Keratinocyte (primary cell): ENCODE measurements at regions not wholly inside any gene's neighbourhood (a gene's known extent, or its start where the extent isn't known, plus 50 kb on each side); places are given as distances from the start of the nearest gene placed in this dataset.

Source experiments
- CTCF ChIP-seq, 3 experiments: IDR thresholded peaks in 1 of 3; conservative IDR thresholded peaks in 1 of 3; optimal IDR thresholded peaks in 1 of 3; 2 replicates in 2 of 3; 3 replicates in 1 of 3; pipeline versions ENCODE3 to v1.5.1; 2011; ENCODE audit warnings: low read length in 3 of 3, mild to moderate bottlenecking in 3 of 3, moderate library complexity in 2 of 3, control low read depth in 1 of 3, inconsistent platforms in 1 of 3; ENCODE audit not compliant: insufficient read depth in 2 of 3; ENCODE audit errors: extremely low read depth in 1 of 3
- EZH2 ChIP-seq: IDR thresholded peaks from one replicate; pipeline ENCODE4 v1.6.1; 2012; ENCODE audit warnings: inconsistent platforms, mild to moderate bottlenecking, low read length, moderate library complexity

DNA sequence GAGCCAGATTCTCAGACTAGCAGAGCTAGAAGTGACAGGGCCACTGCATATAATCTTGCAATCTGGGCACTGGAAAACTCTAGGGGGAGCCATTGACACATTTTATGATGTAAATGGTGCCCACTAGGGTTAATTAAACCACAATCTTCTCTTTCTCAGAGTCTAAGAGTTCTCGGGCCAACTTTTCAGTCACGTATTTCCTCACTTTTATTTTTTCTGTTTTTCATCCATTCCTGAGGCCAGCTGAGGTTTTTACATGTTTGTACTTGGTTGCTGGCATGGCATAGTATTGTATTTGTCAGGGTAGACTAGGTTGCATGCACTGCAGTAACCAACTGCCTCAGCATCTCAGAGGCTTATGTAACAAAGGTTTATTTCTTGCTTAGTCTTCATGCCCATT, 138.2 kb downstream of the ZNF326 start:
- TF ChIP-seq EZH2 (no peak), CTCF (optimal IDR thresholded peaks at IDR 0.05 in 1 of 3, IDR thresholded peaks at IDR 0.05 in 1 of 3, conservative IDR thresholded peaks at IDR 0.05 in 1 of 3; ENCODE audit: extremely low read depth in 1 of 3, insufficient read depth in 2 of 3, low read length in 3 of 3) (peak; percentile 61 to 70 (median 62))
